ENCODE measurements at regions not wholly inside any gene's neighbourhood (a gene's known extent, or its start where the extent isn't known, plus 50 kb on each side); places are given as distances from the start of the nearest gene placed in this dataset.
A peak's percentile ranks its signal among the peaks of the same experiment; 100 is the strongest.

DNA sequence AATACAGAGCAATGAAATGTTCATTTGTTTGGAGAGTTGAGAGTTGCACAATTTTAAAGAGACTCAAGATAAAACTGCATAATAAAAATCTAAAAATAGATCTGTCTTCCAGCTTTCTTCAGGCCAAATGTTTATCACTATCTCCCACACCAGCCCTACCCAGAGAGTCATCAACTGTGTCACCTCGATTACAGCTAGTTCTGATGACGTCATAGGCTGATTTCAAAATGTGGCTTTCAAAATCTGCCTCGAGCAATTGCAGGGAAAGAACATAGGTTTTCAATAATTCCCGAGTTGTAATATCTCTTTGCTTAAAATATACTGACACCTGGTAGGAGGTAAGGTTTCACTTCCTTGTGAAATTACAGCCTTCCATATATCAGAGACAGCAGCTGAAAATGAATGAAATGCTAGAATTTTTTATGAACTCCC is 677.6 kb upstream of the ID2 start:
- TF ChIP-seq POLR2AphosphoS5 (IDR thresholded peaks at IDR 0.05) (peak in 1 of 2 donors; percentile 50), EP300 (IDR thresholded peaks at IDR 0.05) (no peak), POLR2A (IDR thresholded peaks at IDR 0.05; ENCODE audit: low read depth) (no peak)
- TF ChIP-seq, protein P1, sequence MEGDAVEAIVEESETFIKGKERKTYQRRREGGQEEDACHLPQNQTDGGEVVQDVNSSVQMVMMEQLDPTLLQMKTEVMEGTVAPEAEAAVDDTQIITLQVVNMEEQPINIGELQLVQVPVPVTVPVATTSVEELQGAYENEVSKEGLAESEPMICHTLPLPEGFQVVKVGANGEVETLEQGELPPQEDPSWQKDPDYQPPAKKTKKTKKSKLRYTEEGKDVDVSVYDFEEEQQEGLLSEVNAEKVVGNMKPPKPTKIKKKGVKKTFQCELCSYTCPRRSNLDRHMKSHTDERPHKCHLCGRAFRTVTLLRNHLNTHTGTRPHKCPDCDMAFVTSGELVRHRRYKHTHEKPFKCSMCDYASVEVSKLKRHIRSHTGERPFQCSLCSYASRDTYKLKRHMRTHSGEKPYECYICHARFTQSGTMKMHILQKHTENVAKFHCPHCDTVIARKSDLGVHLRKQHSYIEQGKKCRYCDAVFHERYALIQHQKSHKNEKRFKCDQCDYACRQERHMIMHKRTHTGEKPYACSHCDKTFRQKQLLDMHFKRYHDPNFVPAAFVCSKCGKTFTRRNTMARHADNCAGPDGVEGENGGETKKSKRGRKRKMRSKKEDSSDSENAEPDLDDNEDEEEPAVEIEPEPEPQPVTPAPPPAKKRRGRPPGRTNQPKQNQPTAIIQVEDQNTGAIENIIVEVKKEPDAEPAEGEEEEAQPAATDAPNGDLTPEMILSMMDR (IDR thresholded peaks at IDR 0.05), result no peak

Data from esophagus muscularis mucosa (tissue), 4 donors.